ENCODE measurements at regions not wholly inside any gene's neighbourhood (a gene's known extent, or its start where the extent isn't known, plus 50 kb on each side); places are given as distances from the start of the nearest gene placed in this dataset.

- FAIRE-seq (no peak), ATAC-seq (no peak), DNase-seq (ENCODE audit: low read depth, low spot score) (no peak)
- Histone ChIP-seq H2AFZ (ENCODE audit: control insufficient read depth, low read depth, low read length) (no peak overlapping the region), H3K4me3 (no peak overlapping the region), H3K27ac (ENCODE audit: control insufficient read depth, insufficient read depth) (no peak overlapping the region), H3K4me1 (ENCODE audit: control insufficient read depth, insufficient read depth, low read length) (no peaks in the 10 kb centered on the region), H3K27me3 (replicated peaks in 1 of 2; ENCODE audit: control insufficient read depth in 2 of 2, insufficient read depth in 2 of 2, low read length in 1 of 2) (no peaks in the 10 kb centered on the region), H4K20me1 (ENCODE audit: control insufficient read depth, insufficient read depth) (no peaks in the 10 kb centered on the region), H3K36me3 (ENCODE audit: control insufficient read depth in 2 of 2, insufficient read depth in 2 of 2, low read length in 1 of 2) (no peaks in the 10 kb centered on the region), H3K9me3 (replicated peaks; ENCODE audit: control insufficient read depth, insufficient read depth, low read length) (no peaks in the 10 kb centered on the region; the same call in 2 of the 3 replicates), H3K9ac (ENCODE audit: control insufficient read depth, insufficient read depth, low read length) (no peak overlapping the region), H3K79me2 (ENCODE audit: control insufficient read depth, insufficient read depth, low read length) (no peaks in the 10 kb centered on the region), H3K4me2 (ENCODE audit: control insufficient read depth, insufficient read depth) (no peak overlapping the region)
- RAD21 ChIA-PET (ENCODE audit: unreplicated experiment): no interaction called here
- CTCF ChIA-PET: no interaction called here
- POLR2A ChIA-PET: no interaction called here
- no peak for TF ChIP-seq CBFB (IDR thresholded peaks at IDR 0.05; ENCODE audit: low read depth)
- 26% methylated on average over 5 of the region's 5 CpGs for WGBS (ENCODE audit: insufficient coverage, insufficient replicate concordance, low lambda C conversion rate, missing lambda C conversion rate)
- intact Hi-C loops (cut with micrococcal nuclease; ENCODE audit: unreplicated experiment) (no loop called here), in situ Hi-C loops (cut with MboI) (no loop called here)
- SMC1A ChIA-PET (ENCODE audit: uncharacterized antibody, unreplicated experiment): interaction anchor here (0.8 kb wide), 1 partner anchor 9 kb away, joined by 3 read pairs; no protein-coding TSS in a partner anchor
- BruUV-seq (replicated peaks): no TSS peak
Observed at GRCh38 chr10:112883360-112884178, 66.5 kb upstream of the TCF7L2 start.

- no peaks in the 10 kb centered on the region for H3K36me3 ChIP-seq (ENCODE audit: control insufficient read depth in 2 of 2, insufficient read depth in 2 of 2, low read length in 1 of 2)
- DNase-seq (ENCODE audit: low read depth, low spot score): no peak
- ChIA-PET SMC1A (ENCODE audit: uncharacterized antibody, unreplicated experiment) (interaction anchor here (0.8 kb wide), 1 partner anchor 9 kb away, joined by 3 read pairs; no protein-coding TSS in a partner anchor), RAD21 (ENCODE audit: unreplicated experiment) (no interaction called here), POLR2A (no interaction called here), CTCF (no interaction called here)
- no peak for FAIRE-seq
- H3K4me3 ChIP-seq: no peak overlapping the region
- no peak overlapping the region for H3K4me2 ChIP-seq (ENCODE audit: control insufficient read depth, insufficient read depth)
- BruUV-seq (replicated peaks): no TSS peak
- no peaks in the 10 kb centered on the region for H3K27me3 ChIP-seq (replicated peaks in 1 of 2; ENCODE audit: control insufficient read depth in 2 of 2, insufficient read depth in 2 of 2, low read length in 1 of 2)
- H3K4me1 ChIP-seq (ENCODE audit: control insufficient read depth, insufficient read depth, low read length): no peaks in the 10 kb centered on the region
- H3K27ac ChIP-seq (ENCODE audit: control insufficient read depth, insufficient read depth): no peak overlapping the region
- no peaks in the 10 kb centered on the region for H4K20me1 ChIP-seq (ENCODE audit: control insufficient read depth, insufficient read depth)
- no peaks in the 10 kb centered on the region for H3K79me2 ChIP-seq (ENCODE audit: control insufficient read depth, insufficient read depth, low read length)
- H3K9ac ChIP-seq (ENCODE audit: control insufficient read depth, insufficient read depth, low read length): no peak overlapping the region
- TF ChIP-seq SMAD5 (IDR thresholded peaks at IDR 0.05; ENCODE audit: low read depth) (no peak), STAT1 (conservative IDR thresholded peaks at IDR 0.05) (no peak)
- TF ChIP-seq, protein P1, sequence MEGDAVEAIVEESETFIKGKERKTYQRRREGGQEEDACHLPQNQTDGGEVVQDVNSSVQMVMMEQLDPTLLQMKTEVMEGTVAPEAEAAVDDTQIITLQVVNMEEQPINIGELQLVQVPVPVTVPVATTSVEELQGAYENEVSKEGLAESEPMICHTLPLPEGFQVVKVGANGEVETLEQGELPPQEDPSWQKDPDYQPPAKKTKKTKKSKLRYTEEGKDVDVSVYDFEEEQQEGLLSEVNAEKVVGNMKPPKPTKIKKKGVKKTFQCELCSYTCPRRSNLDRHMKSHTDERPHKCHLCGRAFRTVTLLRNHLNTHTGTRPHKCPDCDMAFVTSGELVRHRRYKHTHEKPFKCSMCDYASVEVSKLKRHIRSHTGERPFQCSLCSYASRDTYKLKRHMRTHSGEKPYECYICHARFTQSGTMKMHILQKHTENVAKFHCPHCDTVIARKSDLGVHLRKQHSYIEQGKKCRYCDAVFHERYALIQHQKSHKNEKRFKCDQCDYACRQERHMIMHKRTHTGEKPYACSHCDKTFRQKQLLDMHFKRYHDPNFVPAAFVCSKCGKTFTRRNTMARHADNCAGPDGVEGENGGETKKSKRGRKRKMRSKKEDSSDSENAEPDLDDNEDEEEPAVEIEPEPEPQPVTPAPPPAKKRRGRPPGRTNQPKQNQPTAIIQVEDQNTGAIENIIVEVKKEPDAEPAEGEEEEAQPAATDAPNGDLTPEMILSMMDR (IDR thresholded peaks at IDR 0.05 in 2 of 3, conservative IDR thresholded peaks at IDR 0.05 in 1 of 3; ENCODE audit: control insufficient read depth in 2 of 3, extremely low read depth in 1 of 3, insufficient read depth in 1 of 3, low read depth in 3 of 3, low read length in 3 of 3): no peak
- TF ChIP-seq, protein P2, sequence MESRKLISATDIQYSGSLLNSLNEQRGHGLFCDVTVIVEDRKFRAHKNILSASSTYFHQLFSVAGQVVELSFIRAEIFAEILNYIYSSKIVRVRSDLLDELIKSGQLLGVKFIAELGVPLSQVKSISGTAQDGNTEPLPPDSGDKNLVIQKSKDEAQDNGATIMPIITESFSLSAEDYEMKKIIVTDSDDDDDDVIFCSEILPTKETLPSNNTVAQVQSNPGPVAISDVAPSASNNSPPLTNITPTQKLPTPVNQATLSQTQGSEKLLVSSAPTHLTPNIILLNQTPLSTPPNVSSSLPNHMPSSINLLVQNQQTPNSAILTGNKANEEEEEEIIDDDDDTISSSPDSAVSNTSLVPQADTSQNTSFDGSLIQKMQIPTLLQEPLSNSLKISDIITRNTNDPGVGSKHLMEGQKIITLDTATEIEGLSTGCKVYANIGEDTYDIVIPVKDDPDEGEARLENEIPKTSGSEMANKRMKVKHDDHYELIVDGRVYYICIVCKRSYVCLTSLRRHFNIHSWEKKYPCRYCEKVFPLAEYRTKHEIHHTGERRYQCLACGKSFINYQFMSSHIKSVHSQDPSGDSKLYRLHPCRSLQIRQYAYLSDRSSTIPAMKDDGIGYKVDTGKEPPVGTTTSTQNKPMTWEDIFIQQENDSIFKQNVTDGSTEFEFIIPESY (IDR thresholded peaks at IDR 0.05): no peak
- intact Hi-C loops (cut with micrococcal nuclease; ENCODE audit: unreplicated experiment) (no loop called here), in situ Hi-C loops (cut with MboI) (no loop called here)
- no peaks in the 10 kb centered on the region; the same call in 2 of the 3 replicates for H3K9me3 ChIP-seq (replicated peaks; ENCODE audit: control insufficient read depth, insufficient read depth, low read length)
- H2AFZ ChIP-seq (ENCODE audit: control insufficient read depth, low read depth, low read length): no peak overlapping the region
- ATAC-seq: no peak
Observed at GRCh38 chr10:112884179-112884504, 65.9 kb upstream of the TCF7L2 start.
